NCI-H1694 (cell line): ENCODE measurements at regions not wholly inside any gene's neighbourhood (a gene's known extent, or its start where the extent isn't known, plus 50 kb on each side); places are given as distances from the start of the nearest gene placed in this dataset.
"Not testable (repeated sequence)": the region's sequence is repeated elsewhere in the genome, so short reads cannot be mapped to it uniquely, and the experiment has no call there.

Experiments
- DNase-seq: peaks from one replicate; lab custom pipeline; 2025; lab: John Stamatoyannopoulos, UW

DNA sequence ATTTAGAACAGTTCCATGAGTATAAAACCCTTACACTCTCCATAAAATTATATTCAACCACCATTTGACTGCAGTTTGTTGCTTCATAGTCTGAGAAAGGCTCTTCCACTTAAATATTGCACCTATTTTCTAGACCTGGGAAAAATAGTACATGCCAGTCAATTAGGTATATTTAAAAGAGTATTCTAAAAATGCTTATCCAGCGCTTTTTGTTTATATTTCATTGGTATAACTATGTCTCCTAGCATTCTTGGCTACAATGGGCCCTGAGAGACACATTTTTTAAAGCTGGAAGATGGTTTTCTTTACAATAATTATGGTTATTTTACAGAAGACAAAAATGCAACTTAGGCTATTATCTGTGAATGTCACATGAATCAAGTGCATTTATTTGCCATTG, 439.4 kb downstream of the KCNJ18 start:
- DNase-seq = no peak

DNA sequence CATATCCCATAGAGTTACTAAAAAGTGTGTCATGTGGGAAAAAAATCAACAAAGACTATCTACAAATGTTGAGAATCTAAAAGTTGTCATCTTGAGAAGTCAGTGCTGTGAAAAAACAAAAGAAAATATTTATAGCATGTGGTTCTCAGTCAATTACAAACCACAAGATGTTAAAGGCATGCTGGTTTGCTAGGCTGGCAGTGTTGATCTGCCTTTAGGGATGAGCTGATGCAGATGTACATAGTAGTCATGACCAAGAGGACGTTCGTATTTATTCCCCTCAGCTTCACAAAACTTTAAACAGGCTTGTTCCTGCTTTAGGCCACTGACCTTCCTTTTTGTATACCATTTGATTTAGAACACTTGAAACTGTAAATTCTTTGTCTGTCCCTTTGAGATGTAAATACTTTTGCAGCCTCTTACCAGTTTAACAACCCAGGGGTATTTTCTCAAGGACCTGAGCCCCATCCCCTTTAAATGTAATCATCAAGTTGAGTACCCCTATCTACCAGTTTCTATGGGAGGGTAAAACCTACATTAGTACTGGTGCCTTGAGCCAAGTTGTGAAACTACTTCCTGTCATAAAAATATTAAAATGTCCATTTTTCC, 446.6 kb downstream of the KCNJ18 start:
- DNase-seq = no peak

DNA sequence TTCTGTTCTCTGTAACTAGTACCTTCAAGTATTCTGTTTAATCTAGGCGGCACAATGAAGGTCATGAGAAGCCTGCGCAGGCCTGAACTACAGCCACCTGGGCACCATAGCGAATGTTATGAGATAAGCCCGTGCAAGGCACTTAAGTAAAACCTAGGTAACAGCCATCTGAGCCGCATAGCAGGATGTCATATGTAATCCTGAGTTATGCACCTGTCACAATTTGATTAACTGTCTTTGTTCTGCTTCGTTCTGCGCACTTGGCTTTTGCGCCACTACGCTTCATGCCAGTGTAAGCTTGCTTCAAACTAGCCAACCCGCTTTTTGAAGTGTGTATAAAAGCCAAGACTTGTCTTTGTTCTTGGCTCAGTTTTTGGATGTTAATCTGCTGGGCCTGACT, 449.8 kb downstream of the KCNJ18 start:
- no peak for DNase-seq

DNA sequence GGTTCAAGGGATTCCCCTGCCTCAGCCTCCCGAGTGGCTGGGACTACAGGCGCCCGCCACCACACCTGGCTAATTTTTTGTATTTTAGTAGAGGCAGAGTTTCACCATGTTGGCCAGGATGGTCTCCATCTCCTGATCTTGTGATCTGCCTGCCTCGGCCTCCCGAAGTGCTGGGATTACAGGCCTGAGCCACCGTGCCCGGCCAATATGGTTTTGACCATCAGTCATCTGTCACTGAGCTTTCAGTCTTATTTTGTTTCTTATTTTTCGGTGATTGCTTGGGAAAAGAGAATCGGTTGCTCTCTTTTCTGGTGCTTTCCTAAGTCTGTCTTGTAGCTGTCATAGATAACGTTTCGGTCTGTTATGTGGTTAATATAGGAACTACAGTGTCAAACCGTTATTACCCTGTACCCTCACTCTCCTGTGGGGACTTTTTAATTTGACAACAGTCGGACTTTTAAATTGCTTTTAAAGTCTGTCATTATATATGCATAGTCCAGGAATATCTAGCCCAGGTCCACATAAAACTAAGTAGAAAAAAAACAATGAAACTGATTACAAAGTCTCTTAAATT, 453.4 kb downstream of the KCNJ18 start:
- no peak for DNase-seq

DNA sequence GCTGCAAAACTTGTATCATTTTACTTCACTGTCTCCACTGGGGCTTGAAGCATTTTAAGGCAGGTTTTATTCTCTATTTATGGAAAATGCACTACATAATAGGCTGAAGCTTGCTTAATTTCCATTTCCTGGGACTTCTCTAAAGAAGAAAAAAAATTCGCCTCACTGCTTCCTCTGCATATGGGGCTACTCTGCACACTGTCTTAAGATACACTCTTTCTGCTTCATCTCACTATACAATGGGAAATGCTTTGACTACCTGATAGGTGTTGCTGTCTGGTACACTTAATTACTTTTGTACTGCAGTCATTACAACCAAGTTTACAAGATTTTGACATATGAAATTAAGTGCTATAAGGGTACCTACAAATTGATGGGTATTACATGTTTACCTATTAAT, 466.0 kb downstream of the KCNJ18 start:
- no peak for DNase-seq

DNA sequence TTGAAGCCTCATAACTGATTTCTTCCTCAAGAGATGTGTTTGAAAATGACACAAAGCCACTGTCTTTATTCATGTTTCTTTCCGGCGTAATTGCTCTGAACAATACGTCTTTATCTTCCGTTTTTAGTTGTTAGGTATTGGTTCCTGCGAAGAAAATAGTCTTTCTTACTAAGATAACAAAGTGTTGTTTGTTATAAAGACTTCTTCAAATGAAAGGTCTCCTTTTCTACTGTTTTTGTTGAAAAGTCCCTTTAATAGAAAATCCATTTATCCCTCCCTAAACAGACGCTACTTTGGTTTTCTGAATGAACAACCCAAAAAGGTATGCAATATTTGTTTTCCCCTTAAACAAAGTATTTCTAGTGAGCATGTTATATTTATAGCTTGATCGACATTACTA, 469.1 kb downstream of the KCNJ18 start:
- no peak for DNase-seq

DNA sequence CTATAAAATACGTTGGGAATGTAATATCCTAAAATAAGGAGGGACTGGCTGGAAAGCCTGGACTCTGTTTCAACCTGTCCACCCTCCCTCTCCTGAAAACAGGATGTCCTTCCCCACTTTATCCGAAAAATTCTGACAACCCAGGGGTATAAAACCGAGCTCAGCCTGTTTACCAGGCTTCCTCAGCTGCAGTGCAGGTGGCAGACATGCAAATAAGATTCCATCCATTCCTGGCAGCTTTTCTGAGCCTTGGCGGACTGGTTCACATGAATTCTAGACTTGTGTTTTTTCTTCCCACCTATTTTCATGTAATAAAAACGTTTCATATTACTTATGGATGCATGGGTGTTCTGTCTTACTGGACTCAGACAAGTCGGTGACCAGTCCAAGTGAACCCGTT, 479.3 kb downstream of the KCNJ18 start:
- no peak for DNase-seq

DNA sequence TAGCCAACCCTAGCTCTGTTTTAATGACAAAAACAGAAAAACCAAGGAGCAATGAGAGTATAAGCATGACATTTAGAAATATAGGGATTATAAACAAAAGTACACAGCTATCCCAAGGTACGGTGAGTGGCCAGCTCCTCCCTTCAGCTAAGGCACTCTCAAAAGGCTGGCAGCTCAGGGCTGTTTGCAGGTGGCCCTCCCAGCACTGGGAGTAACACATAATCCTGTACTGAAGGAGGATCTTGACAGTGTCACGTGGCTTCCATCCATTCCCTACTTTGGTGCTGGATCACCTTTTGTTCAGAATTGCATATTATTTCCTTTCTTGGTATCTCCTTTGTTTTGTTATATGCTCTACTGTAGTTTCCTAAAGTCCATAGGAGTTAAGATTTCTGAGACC, 500.8 kb downstream of the KCNJ18 start:
- no peak for DNase-seq

DNA sequence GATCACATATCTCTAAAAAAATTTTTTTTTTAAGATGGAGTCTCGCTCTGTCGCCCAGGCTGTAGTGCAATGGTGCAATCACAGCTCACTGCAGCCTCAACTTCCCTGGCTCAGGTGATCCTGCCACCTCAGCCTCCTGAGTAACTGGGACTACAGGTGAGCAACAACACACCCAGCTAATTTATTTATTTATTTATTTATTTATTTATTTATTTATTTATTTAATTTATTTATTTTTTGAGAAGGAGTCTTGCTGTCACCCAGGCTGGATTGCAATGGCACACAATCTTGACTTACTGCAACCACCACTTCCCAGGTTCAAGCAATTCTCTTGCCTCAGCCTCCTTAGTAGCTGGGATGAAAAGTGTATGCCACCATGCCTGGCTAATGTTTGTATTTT, 507.9 kb downstream of the KCNJ18 start:
- DNase-seq = not testable (repeated sequence)

DNA sequence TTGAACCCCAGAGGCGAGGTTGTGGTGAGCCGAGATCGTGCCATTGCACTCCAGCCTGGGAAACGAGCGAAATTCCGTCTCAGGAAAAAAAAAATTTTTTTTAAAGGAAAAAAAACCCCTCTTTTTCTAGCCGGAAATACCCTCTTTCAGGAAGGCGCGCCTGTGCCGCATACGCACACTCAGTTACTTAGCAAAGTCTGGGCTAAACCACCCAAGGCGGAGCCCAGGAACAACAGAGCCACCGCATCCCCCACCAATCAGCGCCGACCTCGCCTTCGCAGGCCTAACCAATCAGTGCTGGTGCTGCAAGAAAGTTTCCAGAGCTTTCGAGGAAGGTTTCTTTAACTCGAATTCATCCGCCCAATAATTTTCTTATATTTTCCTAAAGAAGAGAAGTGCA, 510.4 kb downstream of the KCNJ18 start:
- DNase-seq = no peak

DNA sequence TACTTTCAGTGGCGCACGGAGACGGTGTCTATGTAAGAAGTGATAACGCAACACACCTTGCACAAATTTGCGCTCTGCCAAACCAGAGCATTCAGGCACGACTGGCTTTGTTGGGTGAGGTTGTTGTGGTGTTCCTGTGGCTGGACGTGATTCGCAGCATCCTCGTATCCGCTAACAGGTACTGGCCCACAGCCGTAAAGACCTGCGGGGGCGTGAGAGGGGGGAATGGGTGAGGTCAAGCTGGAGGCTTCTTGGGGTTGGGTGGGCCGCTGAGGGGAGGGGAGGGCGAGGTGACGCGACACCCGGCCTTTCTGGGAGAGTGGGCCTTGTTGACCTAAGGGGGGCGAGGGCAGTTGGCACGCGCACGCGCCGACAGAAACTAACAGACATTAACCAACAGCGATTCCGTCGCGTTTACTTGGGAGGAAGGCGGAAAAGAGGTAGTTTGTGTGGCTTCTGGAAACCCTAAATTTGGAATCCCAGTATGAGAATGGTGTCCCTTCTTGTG, 510.9 kb downstream of the KCNJ18 start:
- no peak for DNase-seq

DNA sequence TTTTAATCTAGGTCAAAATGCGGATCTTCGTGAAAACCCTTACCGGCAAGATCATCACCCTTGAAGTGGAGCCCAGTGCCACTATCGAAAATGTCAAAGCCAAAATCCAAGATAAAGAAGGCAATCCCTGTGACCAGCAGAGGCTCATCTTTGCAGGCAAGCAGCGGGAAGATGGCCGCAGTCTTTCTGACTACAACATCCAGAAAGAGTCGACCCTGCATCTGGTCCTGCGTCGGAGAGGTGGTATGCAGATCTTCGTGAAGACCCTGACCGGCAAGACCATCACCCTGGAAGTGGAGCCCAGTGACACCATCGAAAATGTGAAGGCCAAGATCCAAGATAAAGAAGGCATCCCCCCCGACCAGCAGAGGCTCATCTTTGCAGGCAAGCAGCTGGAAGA, 511.8 kb downstream of the KCNJ18 start:
- DNase-seq = not testable (repeated sequence)

DNA sequence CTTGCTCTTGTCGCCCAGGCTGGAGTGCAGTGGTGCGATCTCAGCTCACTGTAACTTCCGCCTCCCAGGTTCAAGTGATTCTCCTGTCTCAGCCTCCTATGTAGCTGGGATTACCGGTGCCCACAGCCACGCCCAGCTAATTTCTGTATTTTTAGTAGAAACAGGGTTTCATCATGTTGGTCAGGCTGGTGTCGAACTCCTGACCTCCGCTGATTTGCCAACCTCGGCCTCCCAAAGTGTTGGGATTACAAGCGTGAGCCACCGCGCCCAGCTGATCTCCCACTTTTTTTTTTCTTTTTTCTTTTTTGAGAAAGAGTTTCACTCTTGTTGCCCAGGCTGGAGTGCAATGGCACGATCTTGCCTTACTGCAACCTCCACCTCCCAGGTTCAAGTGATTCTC, 517.9 kb downstream of the KCNJ18 start:
- DNase-seq = not testable (repeated sequence)

DNA sequence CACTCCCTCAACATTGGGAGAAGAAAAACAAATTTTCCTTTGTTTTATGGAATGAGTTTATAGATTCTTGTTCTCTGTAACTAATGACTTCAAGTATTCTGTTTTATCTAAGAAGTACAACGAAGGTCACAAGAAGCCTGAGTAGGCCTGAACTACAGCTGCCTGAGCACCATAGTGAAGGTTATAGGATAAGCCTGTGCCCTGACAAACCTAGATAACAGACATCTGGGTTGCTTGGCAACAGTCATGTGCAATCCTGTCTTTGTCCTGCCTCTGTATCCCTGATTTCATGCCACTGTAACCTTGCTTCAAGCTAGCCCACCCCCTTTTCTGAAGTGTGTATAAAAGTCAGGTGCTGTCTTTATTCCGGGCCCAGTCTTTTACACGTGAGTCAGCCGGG, 520.8 kb downstream of the KCNJ18 start:
- not testable (repeated sequence) for DNase-seq

DNA sequence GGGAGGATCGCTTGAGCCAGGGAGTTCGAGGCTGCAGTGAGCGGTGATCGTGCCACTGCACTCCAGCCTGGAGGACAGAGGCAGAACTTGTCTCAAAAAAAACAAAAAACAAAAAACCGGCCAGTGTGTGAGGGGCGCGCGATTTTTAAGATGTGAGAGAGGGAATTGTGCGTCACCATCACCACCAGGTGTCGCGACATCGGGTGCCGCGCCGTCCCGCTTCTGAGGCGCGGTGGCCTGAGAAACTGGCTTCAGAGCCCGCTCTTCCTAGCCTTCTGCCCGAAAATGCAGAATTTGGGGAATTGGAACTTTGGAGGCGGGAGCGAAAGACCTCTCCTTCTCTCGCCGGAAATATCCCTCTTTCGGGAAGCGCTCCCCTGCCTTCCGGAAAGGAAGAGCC, 524.8 kb downstream of the KCNJ18 start:
- DNase-seq = no peak

DNA sequence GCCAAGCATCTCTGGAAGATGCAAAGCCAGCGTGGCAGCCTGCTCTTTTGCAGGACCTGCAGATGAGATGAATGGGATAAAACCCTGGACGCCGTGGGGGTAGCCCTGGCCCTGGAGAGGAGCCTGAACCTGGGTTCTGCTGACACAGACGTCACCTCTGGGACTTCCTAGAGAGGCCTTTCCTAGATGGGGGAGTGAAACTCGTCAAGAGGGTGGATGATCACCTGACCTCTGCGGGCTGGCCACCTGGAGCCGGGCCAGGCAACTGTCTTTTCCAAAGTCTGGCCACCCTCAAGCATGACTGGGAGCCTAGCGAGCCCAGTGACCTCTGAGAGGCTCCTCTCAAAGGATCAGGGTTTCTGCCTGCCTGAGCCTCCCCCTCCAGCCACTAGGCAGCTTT, 529.0 kb downstream of the KCNJ18 start:
- DNase-seq = no peak

DNA sequence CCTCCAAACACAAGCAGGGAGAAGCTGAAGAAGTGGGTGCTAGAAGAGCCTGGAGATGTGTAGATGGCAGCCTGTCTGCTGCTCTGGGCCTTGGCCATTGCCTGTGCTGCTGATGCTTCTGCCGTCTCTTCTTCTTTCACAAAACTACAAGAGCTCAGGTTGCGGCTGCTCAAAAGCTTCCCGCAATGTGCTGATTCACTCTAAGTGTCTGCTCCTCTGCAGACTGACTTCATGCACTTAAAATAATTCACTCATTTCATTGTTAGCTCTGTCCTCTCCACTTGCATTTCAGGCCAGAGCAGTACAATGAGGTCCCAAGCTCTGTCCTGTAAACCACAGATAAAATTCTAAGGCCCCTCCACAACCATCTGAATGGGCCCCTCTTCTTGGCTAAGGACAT, 534.2 kb downstream of the KCNJ18 start:
- not testable (repeated sequence) for DNase-seq

DNA sequence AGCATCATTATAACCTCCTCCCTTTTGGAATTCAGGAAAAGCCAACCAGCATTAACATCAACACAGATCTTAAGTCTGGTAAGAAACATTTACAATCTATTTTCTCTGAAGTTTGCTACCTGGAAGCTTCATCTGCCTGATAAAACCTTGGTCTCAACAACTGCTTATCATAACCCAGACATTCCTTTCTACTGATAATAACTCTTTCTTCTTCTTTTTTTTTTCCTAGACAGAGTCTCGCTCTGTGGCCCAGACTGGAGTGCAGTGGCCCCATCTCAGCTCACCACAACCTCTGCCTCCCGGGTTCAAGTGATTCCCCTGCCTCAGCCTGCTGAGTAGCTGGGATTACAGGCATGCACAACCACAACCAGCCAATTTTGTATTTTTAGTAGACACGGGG, 534.6 kb downstream of the KCNJ18 start:
- not testable (repeated sequence) for DNase-seq

DNA sequence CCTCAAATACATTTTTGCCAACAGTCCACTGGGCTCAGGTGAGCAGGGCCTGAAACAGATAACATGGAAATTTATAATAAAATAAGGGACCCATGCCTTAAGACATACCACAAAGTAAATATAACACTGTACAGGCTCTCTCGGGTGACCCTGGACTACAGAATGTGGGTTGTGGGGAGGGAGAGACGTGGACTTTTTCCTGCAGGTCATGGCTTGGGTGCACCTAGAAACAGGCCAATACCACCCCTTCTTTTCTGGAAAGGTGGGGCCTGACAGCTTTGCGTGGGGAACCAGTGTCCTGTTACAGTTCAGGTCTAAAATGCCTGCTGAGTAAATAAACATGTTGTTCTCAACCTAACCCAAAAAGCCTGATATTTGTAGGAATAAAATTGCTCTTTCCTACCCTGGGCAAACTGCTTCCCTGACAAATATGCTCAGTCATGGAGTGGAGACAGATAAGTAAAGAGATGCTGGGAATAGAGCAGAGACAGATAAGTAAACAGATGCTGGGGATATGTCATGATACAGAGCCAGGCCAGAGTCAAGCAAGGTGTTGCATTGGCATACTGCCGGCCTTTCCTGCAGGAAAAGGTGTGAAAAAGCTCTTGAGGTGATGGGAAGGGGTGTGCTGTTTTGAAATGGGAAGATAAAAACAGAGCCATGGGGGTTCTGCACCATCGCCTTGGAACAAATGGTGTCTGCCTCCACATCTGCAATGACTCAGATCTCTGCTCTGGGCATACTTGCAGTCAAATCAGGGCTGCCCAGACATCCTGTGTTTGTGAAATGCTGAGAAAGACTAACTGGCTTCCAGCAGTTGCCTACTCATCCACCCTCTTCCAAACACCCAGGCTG, 535.6 kb downstream of the KCNJ18 start:
- DNase-seq = not testable (repeated sequence)

DNA sequence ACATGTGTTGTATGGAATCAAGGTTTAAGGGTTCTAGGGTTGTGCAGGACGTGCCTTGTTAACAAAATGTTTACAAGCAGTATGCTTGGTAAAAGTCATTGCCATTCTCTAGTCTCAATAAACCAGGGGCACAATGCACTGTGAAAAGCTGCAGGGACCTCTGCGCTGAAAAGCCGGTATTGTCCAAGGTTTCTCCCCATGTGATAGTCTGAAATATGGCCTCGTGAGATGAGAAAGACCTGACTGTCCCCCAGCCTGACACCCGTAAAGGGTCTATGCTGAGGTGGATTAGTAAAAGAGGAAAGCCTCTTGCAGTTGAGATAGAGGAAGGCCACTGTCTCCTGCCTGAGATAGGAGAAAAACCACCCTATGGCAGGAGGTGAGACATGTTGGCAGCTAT, 537.5 kb downstream of the KCNJ18 start:
- DNase-seq = not testable (repeated sequence)

DNA sequence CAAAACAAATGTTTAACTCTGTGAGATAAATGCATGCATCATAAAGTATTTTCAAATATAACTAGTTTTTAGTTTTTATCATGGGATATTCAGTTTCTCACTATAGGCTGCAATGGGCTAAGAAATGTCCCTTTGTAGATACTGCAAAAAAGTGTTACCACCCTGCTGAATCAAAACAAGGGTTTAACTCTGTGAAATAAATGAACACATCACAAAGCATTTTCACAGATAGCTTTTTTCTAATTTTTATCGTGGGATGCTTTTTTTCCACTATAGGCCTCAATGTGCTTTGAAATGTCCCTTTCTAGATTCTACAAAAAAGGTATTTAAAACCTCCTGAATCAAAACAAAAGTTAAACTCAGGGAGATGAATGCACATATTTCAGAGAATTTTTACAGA, 541.1 kb downstream of the KCNJ18 start:
- DNase-seq = no peak

DNA sequence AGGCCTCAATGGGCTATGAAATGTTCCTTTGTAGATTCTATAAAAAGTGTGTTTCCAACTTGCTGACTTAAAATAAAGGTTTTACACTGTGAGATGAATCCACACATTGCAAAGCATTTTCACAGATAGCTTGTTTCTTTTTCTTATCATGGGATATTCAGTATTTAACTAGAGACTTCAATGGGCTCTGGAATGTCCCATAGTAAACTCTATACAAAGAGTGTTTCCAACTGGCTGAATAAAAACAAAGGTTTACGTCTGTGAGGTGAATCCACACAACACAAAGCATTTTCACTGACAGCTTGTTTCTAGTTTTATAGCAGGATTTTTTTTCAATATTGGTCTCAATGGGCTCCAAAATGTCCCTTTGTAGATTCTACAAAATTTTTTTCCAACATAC, 550.1 kb downstream of the KCNJ18 start:
- DNase-seq = no peak

DNA sequence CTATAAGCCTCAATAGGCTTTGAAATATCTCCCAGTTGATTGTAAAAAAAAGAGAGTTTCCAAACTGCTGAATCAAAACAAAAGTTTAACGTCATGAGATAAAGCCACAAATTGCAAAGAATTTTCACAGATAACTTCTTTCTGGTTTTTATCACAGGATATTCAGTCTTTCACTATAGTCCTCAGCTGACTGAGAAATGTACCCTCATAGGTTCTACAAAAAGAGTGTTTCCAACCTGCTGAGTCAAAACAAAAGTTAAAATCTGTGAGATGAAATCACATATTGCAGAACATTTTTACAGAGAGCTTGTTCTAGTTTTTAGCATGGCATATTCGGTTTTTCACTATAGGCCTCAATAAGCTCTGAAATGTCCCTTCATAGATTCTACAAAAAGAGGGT, 559.2 kb downstream of the KCNJ18 start:
- no peak for DNase-seq
